Neural cell (in vitro differentiated cells): ENCODE measurements at regions not wholly inside any gene's neighbourhood (a gene's known extent, or its start where the extent isn't known, plus 50 kb on each side); places are given as distances from the start of the nearest gene placed in this dataset.

Source experiments
- H2AFZ ChIP-seq: fragments of 200-600, 300-800 bp; sonication (generic), shearing (Covaris generic); 2 replicates; pipeline ENCODE4 v1.6.0; 2014; ENCODE audit warnings: low read depth, mild to moderate bottlenecking, antibody characterized with exemption, low read length, moderate library complexity
- H3F3A ChIP-seq: fragments of 200-600 bp; shearing (Covaris generic); 2 replicates; pipeline ENCODE4 v1.6.1; 2016; ENCODE audit warnings: mild to moderate bottlenecking, moderate library complexity, mixed read lengths, antibody characterized with exemption, low read length; ENCODE audit not compliant: insufficient read depth, poor library complexity, severe bottlenecking
- H3K27ac ChIP-seq: fragments of 200-600, 300-800 bp; sonication (generic), shearing (Covaris generic); 2 replicates; pipeline ENCODE4 v1.5.1; 2014; ENCODE audit warnings: mild to moderate bottlenecking, low read length, moderate library complexity
- H3K27me3 ChIP-seq: fragments of 300-800, 200-600 bp; sonication (generic), shearing (Covaris generic); 2 replicates; pipeline ENCODE4 v1.6.0; 2014; ENCODE audit warnings: mild to moderate bottlenecking, low read depth, low read length, moderate library complexity; ENCODE audit not compliant: insufficient read depth
- H3K36me3 ChIP-seq: fragments of 300-800, 200-600 bp; sonication (generic), shearing (Covaris generic); 2 replicates; pipeline ENCODE4 v1.5.1; 2014; ENCODE audit warnings: mild to moderate bottlenecking, antibody characterized with exemption, low read length, moderate library complexity; ENCODE audit not compliant: insufficient read depth
- H3K4me2 ChIP-seq: fragments of 300-800, 200-600 bp; sonication (generic), shearing (Covaris generic); 2 replicates; pipeline ENCODE4 v1.6.0; 2014; ENCODE audit warnings: mild to moderate bottlenecking, low read length
- H3K4me3 ChIP-seq: fragments of 300-800, 200-600 bp; sonication (generic), shearing (Covaris generic); 2 replicates; pipeline ENCODE4 v1.5.1; 2014; ENCODE audit warnings: mild to moderate bottlenecking, low read length, moderate library complexity
- H3K79me2 ChIP-seq: fragments of 200-600 bp; shearing (Covaris generic); replicated peaks from 2 replicates; pipeline ENCODE4 v1.6.0; 2014; ENCODE audit warnings: mild to moderate bottlenecking, low read length, moderate library complexity; ENCODE audit not compliant: insufficient read depth
- H3K9ac ChIP-seq: fragments of 300-800, 200-600 bp; sonication (generic), shearing (Covaris generic); 2 replicates; pipeline ENCODE4 v1.6.1; 2016; ENCODE audit warnings: mild to moderate bottlenecking, low read length, mixed read lengths
- H3K9me2 ChIP-seq: fragments of 200-600 bp; shearing (Covaris generic); 2 replicates; pipeline ENCODE4 v1.6.1; 2016; ENCODE audit warnings: mild to moderate bottlenecking, low read length, mixed read lengths; ENCODE audit not compliant: insufficient read depth
- H3K9me3 ChIP-seq: fragments of 200-600, 300-800 bp; sonication (generic), shearing (Covaris generic); 2 replicates; pipeline ENCODE4 v1.6.1; 2016; ENCODE audit warnings: mild to moderate bottlenecking, mixed run types, low read length, moderate library complexity, mixed read lengths
- H4K20me1 ChIP-seq: fragments of 200-600 bp; shearing (Covaris generic); 2 replicates; pipeline ENCODE4 v1.6.1; 2016; ENCODE audit warnings: mild to moderate bottlenecking, mixed run types; ENCODE audit not compliant: insufficient read depth
- CTCF ChIP-seq: fragments of 450-650 bp; IDR thresholded peaks from 2 replicates; pipeline ENCODE4 v1.5.1; 2014; ENCODE audit warnings: antibody characterized with exemption, mild to moderate bottlenecking, moderate library complexity; ENCODE audit not compliant: poor library complexity, severe bottlenecking
- EP300 ChIP-seq: fragments of 450-650 bp; conservative IDR thresholded peaks from 2 replicates; pipeline ENCODE4 v1.6.1; 2014; ENCODE audit warnings: antibody characterized with exemption, mild to moderate bottlenecking, moderate library complexity; ENCODE audit not compliant: poor library complexity, severe bottlenecking
- EZH2 ChIP-seq: fragments of 200-600, 300-800 bp; shearing (Covaris generic), sonication (generic); IDR thresholded peaks from 2 replicates; pipeline ENCODE4 v1.6.1; 2014; ENCODE audit warnings: antibody characterized with exemption, low read length, borderline replicate concordance, mild to moderate bottlenecking; ENCODE audit not compliant: insufficient read depth, poor library complexity, severe bottlenecking
- MXI1 ChIP-seq: fragments of 450-650 bp; conservative IDR thresholded peaks from 2 replicates; pipeline ENCODE4 v1.6.1; 2014; ENCODE audit warnings: antibody characterized with exemption, mild to moderate bottlenecking; ENCODE audit not compliant: poor library complexity, severe bottlenecking
- POLR2AphosphoS5 ChIP-seq: IDR thresholded peaks from 2 replicates; pipeline ENCODE4 v1.6.1; 2012
- RAD21 ChIP-seq: fragments of 450-650 bp; conservative IDR thresholded peaks from 2 replicates; pipeline ENCODE4 v1.6.1; 2014; ENCODE audit warnings: antibody characterized with exemption, mild to moderate bottlenecking, moderate library complexity
- REST ChIP-seq: IDR thresholded peaks from 2 replicates; pipeline ENCODE4 v1.6.1; 2012; ENCODE audit warnings: borderline replicate concordance
- SMC3 ChIP-seq: fragments of 450-650 bp; conservative IDR thresholded peaks from 2 replicates; pipeline ENCODE4 v1.6.1; 2014; ENCODE audit warnings: antibody characterized with exemption, mild to moderate bottlenecking, moderate library complexity; ENCODE audit not compliant: poor library complexity
- TAF1 ChIP-seq: IDR thresholded peaks from 2 replicates; pipeline ENCODE4 v1.6.1; 2012; ENCODE audit warnings: low read depth

GRCh38 chr2:421406-421805, 133.5 kb upstream of the ALKAL2 start:
- no peaks in the 10 kb centered on the region for H4K20me1 ChIP-seq
- H3K36me3 ChIP-seq: no peaks in the 10 kb centered on the region
- H2AFZ ChIP-seq: no peak overlapping the region
- H3K4me3 ChIP-seq: no peak overlapping the region
- H3K9me2 ChIP-seq: no peaks in the 10 kb centered on the region
- H3F3A ChIP-seq: no peaks in the 10 kb centered on the region
- no peak overlapping the region for H3K4me2 ChIP-seq
- no peak overlapping the region for H3K27ac ChIP-seq
- H3K9me3 ChIP-seq: no peaks in the 10 kb centered on the region
- H3K79me2 ChIP-seq: no peaks in the 10 kb centered on the region
- no peaks in the 10 kb centered on the region for H3K27me3 ChIP-seq
- no peak overlapping the region for H3K9ac ChIP-seq
- TF ChIP-seq SMC3 (no peak), REST (no peak), CTCF (no peak), EP300 (no peak), RAD21 (no peak), TAF1 (no peak), POLR2AphosphoS5 (no peak), MXI1 (no peak), EZH2 (no peak)

GRCh38 chr2:419687-420317, 131.9 kb upstream of the ALKAL2 start:
- no peak overlapping the region for H3K4me2 ChIP-seq
- no peak overlapping the region for H3K9ac ChIP-seq
- no peak overlapping the region for H2AFZ ChIP-seq
- H3K27ac ChIP-seq: no peak overlapping the region
- H3K27me3 ChIP-seq: no peaks in the 10 kb centered on the region
- no peaks in the 10 kb centered on the region for H3K79me2 ChIP-seq
- H3K4me3 ChIP-seq: no peak overlapping the region
- H3K9me3 ChIP-seq: no peaks in the 10 kb centered on the region
- no peaks in the 10 kb centered on the region for H3K36me3 ChIP-seq
- TF ChIP-seq TAF1 (no peak), EZH2 (no peak), POLR2AphosphoS5 (no peak), RAD21 (no peak), REST (no peak), CTCF (no peak), EP300 (no peak), SMC3 (no peak), MXI1 (no peak)
- no peaks in the 10 kb centered on the region for H3F3A ChIP-seq
- no peaks in the 10 kb centered on the region for H4K20me1 ChIP-seq
- H3K9me2 ChIP-seq: no peaks in the 10 kb centered on the region
